Pancreas (tissue), 10 donors: ENCODE measurements at regions not wholly inside any gene's neighbourhood (a gene's known extent, or its start where the extent isn't known, plus 50 kb on each side); places are given as distances from the start of the nearest gene placed in this dataset.

Source experiments
- ATAC-seq, 4 donors: fragments of 200-7000 bp; cut with Tn5 transposase; one replicate each; pipeline versions ENCODE4 v1.8.0 to v1.9.1; 2020; ENCODE audit warnings: mild to moderate bottlenecking in 4 of 4, moderate library complexity in 4 of 4
- DNase-seq, 6 donors: peaks; one replicate each; pipeline ENCODE4 v3.0.0-alpha.2; 2020
- FAIRE-seq: peaks from 2 replicates; lab custom pipeline; 2012; peaks lifted over from hg19 to GRCh38; lab: Jason Lieb, UNC
- H3K27ac ChIP-seq, 4 donors: fragments of 200-600 bp; sonication (generic); 1 replicate in 3 of 4; 2 replicates in 1 of 4; pipeline versions ENCODE4 v1.5.0 to v1.8.0; 2020
- H3K27me3 ChIP-seq, 4 donors: fragments of 200-600 bp; one replicate each; pipeline ENCODE4 v1.8.0; 2021
- H3K36me3 ChIP-seq, 3 donors: fragments of 200-600 bp; sonication (generic) in 1 of 3; one replicate each; pipeline versions ENCODE4 v1.5.0 to v1.8.0; 2020 to 2021
- H3K4me1 ChIP-seq, 3 donors: fragments of 200-600 bp; one replicate each; pipeline ENCODE4 v1.8.0; 2021
- H3K4me3 ChIP-seq, 4 donors: fragments of 200-600 bp; sonication (generic) in 2 of 4; one replicate each; pipeline versions ENCODE4 v1.5.0 to v1.8.0; 2020 to 2021
- H3K9me3 ChIP-seq, 4 donors: fragments of 200-600 bp; one replicate each; pipeline ENCODE4 v1.8.0; 2021
- CTCF ChIP-seq, 4 donors: fragments of 200-600 bp; sonication (generic) in 3 of 4; IDR thresholded peaks; one replicate each; pipeline versions ENCODE4 v1.5.0 to v1.8.0; 2021; ENCODE audit warnings: antibody characterized with exemption in 4 of 4
- WGBS, 2 donors: extraction: QIAGEN DNeasy Blood & Tissue Kit; methylation state at CpG; one replicate each; pipeline ENCODE4 v1.1.7; 2013; 5-methylcytosine and 5-hydroxymethylcytosine counted together
- intact Hi-C, 3 donors: fragments of 100-400 bp; cut with DNase I; formaldehyde crosslinking; loops; one replicate each; pipeline versions ENCODE4 v1.11.1 to v1.14.2; 2022
- donor health status: healthy with polysubstance abuse.
- donor health status: DM: no; HTN: no; CAD: no; lungs with moderate emphysema.
- donor health status: DM: no; HTN: no; CAD: no.
- donor health status: control.
- donor health status: control.
- donor health status: Bipolar disorder and iron deficiency.
- donor health status: DM: yes; HTN: yes; CAD: no.
- donor health status: DM: no; HTN: no; CAD: no.
- donor health status: DM: no; HTN: no; CAD: no.
- donor health status: DM: yes; HTN: yes; CAD: no.

DNA sequence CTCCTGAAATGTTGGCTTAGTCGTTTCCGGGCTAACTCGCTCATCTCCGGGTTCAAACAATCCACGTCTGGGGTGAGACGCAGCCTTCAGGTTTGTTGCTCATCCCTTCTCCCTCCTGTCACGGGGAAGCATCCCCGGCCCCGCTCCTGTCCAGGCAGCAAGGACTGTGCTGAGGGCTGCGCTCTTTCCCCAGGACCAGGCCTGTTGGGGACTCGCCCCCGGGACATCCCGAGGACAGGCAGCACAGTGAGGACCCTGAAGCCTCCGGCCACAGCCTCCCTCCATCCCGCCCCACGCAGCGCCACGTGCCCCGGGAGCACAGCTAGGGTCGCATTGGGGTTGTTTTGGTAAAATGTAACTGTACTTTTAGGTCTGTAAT is 252.0 kb downstream of the BRD1 start:
- no peak for FAIRE-seq
- no peaks in the 10 kb centered on the region for H3K36me3 ChIP-seq
- TF ChIP-seq CTCF (IDR thresholded peaks at IDR 0.05), result no peak
- 68 to 79% methylated on average over 20 of the region's 20 CpGs for WGBS, 2 donors
- no peaks in the 10 kb centered on the region for H3K27me3 ChIP-seq
- no peak overlapping the region for H3K4me3 ChIP-seq
- intact Hi-C loops, result no loop called here
- DNase-seq, result no peak
- no peak for ATAC-seq
- H3K4me1 ChIP-seq, result no peaks in the 10 kb centered on the region
- H3K9me3 ChIP-seq, result no peaks in the 10 kb centered on the region
- H3K27ac ChIP-seq, result no peak overlapping the region

DNA sequence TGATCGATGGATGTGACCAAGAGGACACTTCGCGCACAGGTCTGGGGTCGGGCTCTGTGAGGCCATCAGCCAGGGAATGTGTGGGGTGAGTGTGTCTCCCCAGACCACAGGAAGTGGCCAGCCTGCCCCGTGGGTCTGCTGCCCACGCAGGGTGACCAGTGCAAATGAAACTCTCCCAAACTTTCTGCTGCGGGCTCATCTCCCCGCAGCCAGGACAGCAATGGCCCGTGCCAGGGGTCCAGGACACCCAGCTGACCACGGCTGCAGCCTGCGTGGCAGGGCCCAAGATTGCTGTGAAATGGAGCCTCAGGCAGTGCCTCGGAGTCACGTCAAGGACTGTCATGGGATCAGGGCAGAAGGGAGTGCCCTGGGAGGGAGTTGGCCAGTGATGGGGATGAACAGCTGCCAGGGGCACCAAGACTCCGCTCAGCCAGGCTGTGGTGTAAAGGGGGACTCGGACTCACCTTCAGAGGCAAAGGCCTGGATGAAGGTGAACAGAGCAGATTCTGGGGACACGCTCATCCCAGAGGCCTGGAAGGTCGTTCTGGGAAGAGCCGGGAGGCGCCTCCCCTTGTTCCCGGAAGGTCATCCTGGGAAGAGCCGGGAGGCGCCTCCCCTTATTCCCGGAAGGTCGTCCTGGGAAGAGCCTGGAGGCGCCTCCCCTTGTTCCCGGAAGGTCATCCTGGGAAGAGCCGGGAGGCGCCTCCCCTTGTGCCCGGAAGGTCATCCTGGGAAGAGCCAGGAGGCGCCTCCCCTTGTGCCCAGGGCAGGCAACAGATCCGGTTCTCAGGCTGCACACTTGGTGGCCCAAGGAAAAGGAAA is 252.6 kb downstream of the BRD1 start:
- no peak for FAIRE-seq
- ATAC-seq, result no peak
- Histone ChIP-seq H3K9me3 (no peaks in the 10 kb centered on the region), H3K27me3 (no peaks in the 10 kb centered on the region), H3K27ac (peak overlapping the region in 1 of 4 donors; percentile 17), H3K36me3 (no peaks in the 10 kb centered on the region), H3K4me3 (no peak overlapping the region), H3K4me1 (no peaks in the 10 kb centered on the region)
- no peak for DNase-seq
- intact Hi-C loops, result no loop called here
- TF ChIP-seq CTCF (IDR thresholded peaks at IDR 0.05), result no peak
- WGBS, 2 donors, result 53 to 65% methylated on average over 31 of the region's 31 CpGs

GRCh38 chr22:49574205-49574880 is 253.3 kb downstream of the BRD1 start:
- H3K4me1 ChIP-seq, result no peaks in the 10 kb centered on the region
- ATAC-seq (no peak), DNase-seq (no peak), FAIRE-seq (no peak)
- H3K36me3 ChIP-seq, result no peaks in the 10 kb centered on the region
- H3K9me3 ChIP-seq, result no peaks in the 10 kb centered on the region
- H3K27ac ChIP-seq, result no peak overlapping the region
- no peak overlapping the region for H3K4me3 ChIP-seq
- 63 to 69% methylated on average over 30 of the region's 30 CpGs for WGBS, 2 donors
- TF ChIP-seq CTCF (IDR thresholded peaks at IDR 0.05), result no peak
- no peaks in the 10 kb centered on the region for H3K27me3 ChIP-seq
- intact Hi-C loops, result no loop called here

- H3K4me3 ChIP-seq, result no peak overlapping the region
- no peaks in the 10 kb centered on the region for H3K4me1 ChIP-seq
- intact Hi-C loops, result no loop called here
- 71 to 83% methylated on average over 11 of the region's 11 CpGs for WGBS, 2 donors
- no peaks in the 10 kb centered on the region for H3K27me3 ChIP-seq
- H3K36me3 ChIP-seq, result no peaks in the 10 kb centered on the region
- DNase-seq, result peak in 1 of 6 donors; percentile 35
- no peak overlapping the region for H3K27ac ChIP-seq
- no peak for TF ChIP-seq CTCF (IDR thresholded peaks at IDR 0.05)
- no peak for FAIRE-seq
- no peak for ATAC-seq
- H3K9me3 ChIP-seq, result no peaks in the 10 kb centered on the region
Measured at GRCh38 chr22:49573109-49573765, 254.4 kb downstream of the BRD1 start.
